Tibial nerve (tissue), 4 donors: ENCODE measurements at regions not wholly inside any gene's neighbourhood (a gene's known extent, or its start where the extent isn't known, plus 50 kb on each side); places are given as distances from the start of the nearest gene placed in this dataset.

Source experiments
- DNase-seq, 2 donors: peaks; one replicate each; pipeline ENCODE4 v3.0.0-alpha.2; 2019; ENCODE audit warnings: low spot score in 2 of 2
- H3K27ac ChIP-seq, 4 donors: fragments of 200-600 bp; sonication (generic) in 3 of 4; one replicate each; pipeline ENCODE4 v1.5.1; 2017 to 2019; ENCODE audit warnings: mild to moderate bottlenecking in 1 of 4
- H3K27me3 ChIP-seq, 2 donors: fragments of 200-600 bp; sonication (generic) in 1 of 2; one replicate each; pipeline versions ENCODE4 v1.5.1 to v1.6.0; 2017 to 2019
- H3K36me3 ChIP-seq, 3 donors: fragments of 200-600 bp; sonication (generic); one replicate each; pipeline ENCODE4 v1.5.1; 2018 to 2019
- H3K4me1 ChIP-seq, 4 donors: fragments of 200-600 bp; sonication (generic) in 3 of 4; one replicate each; pipeline ENCODE4 v1.5.1; 2017 to 2019
- H3K4me3 ChIP-seq, 4 donors: fragments of 200-600 bp; sonication (generic) in 3 of 4; one replicate each; pipeline ENCODE4 v1.5.1; 2017 to 2019; ENCODE audit warnings: mild to moderate bottlenecking in 1 of 4, moderate library complexity in 1 of 4
- H3K9me3 ChIP-seq, 4 donors: fragments of 200-600 bp; sonication (generic) in 3 of 4; one replicate each; pipeline ENCODE4 v1.5.1; 2017 to 2019
- CTCF ChIP-seq, 5 experiments: fragments of 200-600 bp in 3 of 5; fragments of 450-650 bp in 2 of 5; sonication (generic) in 3 of 5; IDR thresholded peaks; one replicate each; pipeline ENCODE4 v1.5.1; 2016 to 2019; ENCODE audit warnings: antibody characterized with exemption in 5 of 5, mild to moderate bottlenecking in 3 of 5, moderate library complexity in 2 of 5
- EP300 ChIP-seq, 2 donors: sonication (generic); formaldehyde crosslinking; IDR thresholded peaks; one replicate each; pipeline ENCODE4 v1.6.1; 2017; ENCODE audit warnings: antibody characterized with exemption in 2 of 2, mild to moderate bottlenecking in 1 of 2
- POLR2A ChIP-seq, 2 donors: fragments of 450-650 bp; IDR thresholded peaks; one replicate each; pipeline ENCODE4 v1.6.1; 2017; ENCODE audit warnings: antibody characterized with exemption in 2 of 2, mild to moderate bottlenecking in 2 of 2, moderate library complexity in 2 of 2
- WGBS, 2 donors: methylation state at CpG; one replicate each; pipeline ENCODE4 v1.1.5; 2018; 5-methylcytosine and 5-hydroxymethylcytosine counted together

GRCh38 chr17:69783865-69784264 lies 291.2 kb upstream of the KCNJ16 start:
- 88 to 90% methylated on average over 3 of the region's 3 CpGs for WGBS, 2 donors
- Histone ChIP-seq H3K27me3 (no peaks in the 10 kb centered on the region), H3K4me1 (no peaks in the 10 kb centered on the region), H3K27ac (no peak overlapping the region), H3K9me3 (peaks cover 0 to 5% (median 0%) of the 10 kb centered on the region in 4 donors), H3K4me3 (no peak overlapping the region), H3K36me3 (no peaks in the 10 kb centered on the region)
- DNase-seq = no peak
- TF ChIP-seq POLR2A (IDR thresholded peaks at IDR 0.05) = no peak
- TF ChIP-seq CTCF (IDR thresholded peaks at IDR 0.05) = no peak
- no peak for TF ChIP-seq EP300 (IDR thresholded peaks at IDR 0.05)

DNA sequence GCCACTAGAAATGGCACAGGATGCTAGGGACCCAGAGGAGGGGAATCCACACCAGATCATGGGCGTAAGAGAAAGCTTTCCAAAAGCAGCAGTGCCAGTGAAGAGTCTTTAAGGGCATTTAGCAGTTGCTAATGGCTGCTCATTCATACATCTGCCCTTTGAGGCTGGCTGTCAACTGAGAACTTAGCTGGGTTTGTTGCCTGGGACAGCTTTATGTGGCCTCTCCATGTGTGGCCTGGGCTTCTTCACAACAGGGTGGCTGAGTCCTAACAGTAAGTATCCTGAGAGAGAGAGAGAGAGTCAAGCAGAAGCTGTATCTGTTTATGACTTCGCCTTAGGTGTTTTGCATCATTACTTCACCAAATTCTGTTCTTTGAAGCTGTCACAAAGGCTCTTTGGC lies 286.1 kb upstream of the KCNJ16 start:
- WGBS, 2 donors = 80 to 91% methylated on average over 2 of the region's 2 CpGs
- no peak for TF ChIP-seq CTCF (IDR thresholded peaks at IDR 0.05)
- TF ChIP-seq EP300 (IDR thresholded peaks at IDR 0.05) = no peak
- no peak for TF ChIP-seq POLR2A (IDR thresholded peaks at IDR 0.05)

GRCh38 chr17:69796078-69796477 lies 278.9 kb upstream of the KCNJ16 start:
- no peaks in the 10 kb centered on the region for H3K27me3 ChIP-seq
- TF ChIP-seq POLR2A (IDR thresholded peaks at IDR 0.05) = no peak
- peak in 1 of 2 donors; percentile 54 for TF ChIP-seq EP300 (IDR thresholded peaks at IDR 0.05)
- peak in 1 of 2 donors; percentile 30 for DNase-seq
- no peak overlapping the region for H3K4me3 ChIP-seq
- H3K4me1 ChIP-seq = no peaks in the 10 kb centered on the region
- H3K36me3 ChIP-seq = no peaks in the 10 kb centered on the region
- no peaks in the 10 kb centered on the region for H3K9me3 ChIP-seq
- no peak overlapping the region for H3K27ac ChIP-seq
- WGBS, 2 donors = 20 to 25% methylated on average over 1 of the region's 1 CpG

More for the DNA sequence above, 286.1 kb upstream of the KCNJ16 start:
- Histone ChIP-seq H3K36me3 (no peaks in the 10 kb centered on the region), H3K4me1 (no peaks in the 10 kb centered on the region), H3K4me3 (no peak overlapping the region), H3K27ac (no peak overlapping the region), H3K9me3 (no peaks in the 10 kb centered on the region), H3K27me3 (no peaks in the 10 kb centered on the region)
- no peak for DNase-seq

GRCh38 chr17:69800870-69801269 lies 274.2 kb upstream of the KCNJ16 start:
- no peak overlapping the region for H3K4me3 ChIP-seq
- H3K4me1 ChIP-seq = no peaks in the 10 kb centered on the region
- H3K27me3 ChIP-seq = no peaks in the 10 kb centered on the region
- H3K36me3 ChIP-seq = no peaks in the 10 kb centered on the region
- no peaks in the 10 kb centered on the region for H3K9me3 ChIP-seq
- no peak overlapping the region for H3K27ac ChIP-seq
- 80 to 90% methylated on average over 1 to 3 of the region's 3 CpGs for WGBS, 2 donors
- DNase-seq = no peak
- TF ChIP-seq POLR2A (IDR thresholded peaks at IDR 0.05) (no peak), EP300 (IDR thresholded peaks at IDR 0.05) (no peak), CTCF (IDR thresholded peaks at IDR 0.05) (no peak)

- no peaks in the 10 kb centered on the region for H3K4me1 ChIP-seq
- H3K27ac ChIP-seq = no peak overlapping the region
- DNase-seq = no peak
- 76 to 100% methylated on average over 2 to 3 of the region's 3 CpGs for WGBS, 2 donors
- TF ChIP-seq CTCF (IDR thresholded peaks at IDR 0.05) (no peak), EP300 (IDR thresholded peaks at IDR 0.05) (no peak), POLR2A (IDR thresholded peaks at IDR 0.05) (no peak)
- no peak overlapping the region for H3K4me3 ChIP-seq
- no peaks in the 10 kb centered on the region for H3K9me3 ChIP-seq
- no peaks in the 10 kb centered on the region for H3K36me3 ChIP-seq
- H3K27me3 ChIP-seq = no peaks in the 10 kb centered on the region
Observed at GRCh38 chr17:69801368-69801767, 273.7 kb upstream of the KCNJ16 start.
